Activated CD4-positive, alpha-beta T cell treated with anti-CD3 and anti-CD28 coated beads, Interleukin-2, amount 50 U/mL, for 1 hour (primary cell): ENCODE measurements at regions not wholly inside any gene's neighbourhood (a gene's known extent, or its start where the extent isn't known, plus 50 kb on each side); places are given as distances from the start of the nearest gene placed in this dataset.
"Not testable (repeated sequence)": the region's sequence is repeated elsewhere in the genome, so short reads cannot be mapped to it uniquely, and the experiment has no call there.

ENCODE experiments used
- DNase-seq: peaks from one replicate; pipeline ENCODE4 v3.0.0-alpha.2; 2020

DNA sequence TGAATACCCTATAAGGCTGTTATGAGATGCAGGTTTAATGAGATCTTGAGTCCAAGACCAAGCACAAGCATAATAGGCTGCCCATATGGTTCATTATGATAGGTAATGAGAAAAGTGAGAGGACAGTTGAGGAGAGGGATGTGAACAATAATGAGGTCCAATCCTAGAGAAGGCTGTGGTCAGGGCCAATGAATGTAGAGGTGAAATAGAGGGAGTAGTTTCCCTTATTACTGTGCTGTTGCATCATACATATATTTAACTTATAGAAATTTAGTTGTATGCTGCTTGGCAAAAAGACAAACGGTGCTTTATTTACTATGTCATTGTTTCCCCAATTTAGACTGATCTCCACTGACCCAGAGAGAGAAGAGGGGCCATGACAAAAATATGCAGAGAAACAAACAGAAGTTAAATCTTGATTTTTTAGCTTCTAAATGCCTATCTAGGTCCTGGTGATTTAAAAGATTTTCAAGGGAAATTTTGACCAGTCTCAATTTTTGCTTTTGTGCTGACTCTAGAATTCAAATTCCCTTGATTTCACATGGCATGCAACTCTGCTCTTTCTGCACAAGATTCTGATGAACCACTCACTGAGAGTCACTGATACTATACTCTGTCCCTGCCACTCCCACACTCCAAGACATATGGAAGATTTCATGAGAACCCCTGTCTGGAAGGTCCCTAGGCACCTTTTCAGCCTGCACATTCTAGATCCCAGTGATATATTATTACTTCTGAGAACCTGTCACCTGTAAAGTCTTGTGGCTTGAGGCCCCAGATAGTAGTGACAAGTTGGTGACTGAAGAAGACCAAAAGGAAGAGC lies 159.7 kb downstream of the VSIG4 start:
- DNase-seq: no peak

GRCh38 chrX:65878456-65878855 lies 161.4 kb downstream of the VSIG4 start:
- no peak for DNase-seq

DNA sequence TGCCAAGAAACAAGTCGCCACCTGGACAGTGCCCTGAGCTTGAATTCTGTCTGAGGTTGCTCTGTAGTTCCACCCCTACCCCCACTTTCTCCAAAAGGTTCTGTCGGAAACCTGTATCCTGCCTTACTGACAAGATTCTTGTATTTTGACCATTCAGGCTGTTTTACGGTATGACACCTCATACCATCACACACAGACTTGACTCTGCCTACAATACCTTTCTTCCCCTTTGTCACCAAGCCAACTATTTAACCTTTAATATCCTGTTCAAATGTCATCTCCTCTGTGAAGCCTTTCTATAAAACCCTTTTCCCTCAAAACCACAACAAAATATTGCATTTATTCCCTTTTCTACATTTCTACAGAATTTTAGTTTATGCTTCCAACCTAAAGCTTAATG lies 161.9 kb downstream of the VSIG4 start:
- no peak for DNase-seq

DNA sequence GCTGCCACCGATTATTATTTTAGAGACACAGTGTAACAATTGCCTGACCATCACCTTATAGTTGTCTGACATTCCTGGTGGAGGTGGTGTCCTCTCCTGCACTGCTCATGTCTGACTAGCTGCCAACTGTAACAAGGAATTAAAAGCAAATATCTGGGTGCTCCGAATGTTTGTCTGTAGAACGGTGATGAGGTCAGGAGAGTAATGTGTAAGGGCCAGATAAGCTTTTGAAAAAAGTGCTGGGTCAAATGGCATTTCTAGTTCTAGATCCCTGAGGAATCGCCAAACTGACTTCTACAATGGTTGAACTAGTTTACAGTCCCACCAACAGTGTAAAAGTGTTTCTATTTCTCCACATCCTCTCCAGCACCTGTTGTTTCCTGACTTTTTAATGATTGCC lies 164.3 kb downstream of the VSIG4 start:
- not testable (repeated sequence) for DNase-seq

- no peak for DNase-seq
Observed at GRCh38 chrX:65874765-65875164, 165.1 kb downstream of the VSIG4 start.

- DNase-seq: no peak
Observed at GRCh38 chrX:65874110-65874509, 165.8 kb downstream of the VSIG4 start.

GRCh38 chrX:65873385-65873784 lies 166.5 kb downstream of the VSIG4 start:
- DNase-seq: no peak

DNA sequence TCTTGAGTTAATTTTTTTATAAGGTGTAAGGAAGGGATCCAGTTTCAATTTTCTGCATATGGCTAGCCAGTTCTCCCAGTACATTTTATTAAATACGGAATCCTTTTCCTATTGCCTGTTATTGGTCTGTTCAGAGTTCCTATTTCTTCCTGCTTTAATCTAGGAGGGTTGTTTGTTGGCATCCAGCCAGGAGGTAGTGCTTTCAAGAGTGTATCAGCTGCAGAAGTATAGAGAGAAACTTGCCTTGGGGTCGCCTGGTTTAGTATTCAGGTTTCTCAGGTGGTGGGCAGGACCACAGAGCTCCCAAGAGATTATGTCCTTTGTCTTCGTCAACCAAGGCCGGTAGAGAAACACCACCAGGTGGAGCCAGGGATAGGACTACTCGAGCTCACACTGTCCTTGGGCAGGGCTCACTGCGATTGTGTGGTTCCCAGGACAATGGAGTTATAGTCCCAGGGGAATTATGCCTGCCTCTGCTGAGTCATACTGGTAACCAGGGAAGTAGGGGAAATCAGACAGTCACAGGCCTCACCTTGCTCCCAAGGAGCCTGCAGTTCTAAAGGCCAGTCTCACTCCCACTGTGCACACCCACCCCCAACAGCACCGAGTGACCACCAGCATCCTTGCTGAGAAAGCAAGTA lies 168.1 kb downstream of the VSIG4 start:
- DNase-seq: no peak

DNA sequence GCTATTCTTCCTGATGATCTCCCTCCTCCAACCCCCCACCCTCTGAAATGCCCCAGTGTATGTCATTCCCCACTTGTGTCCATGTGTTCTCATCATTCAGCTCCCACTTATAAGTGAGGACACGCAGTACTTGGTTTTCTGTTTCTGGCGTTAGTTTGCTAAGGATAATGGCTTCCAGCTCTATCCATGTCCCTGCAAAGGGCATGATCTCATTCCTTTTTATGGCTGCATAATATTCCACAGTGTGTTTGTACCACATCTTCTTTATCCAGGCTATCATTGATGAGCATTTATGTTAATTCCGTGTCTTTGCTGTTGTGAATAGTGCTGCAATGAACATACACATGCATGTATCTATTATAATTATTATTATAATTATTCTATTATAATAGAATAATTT lies 169.3 kb downstream of the VSIG4 start:
- DNase-seq: not testable (repeated sequence)

- no peak for DNase-seq
Observed at GRCh38 chrX:65866773-65867172, 173.1 kb downstream of the VSIG4 start.

GRCh38 chrX:65866146-65866545 lies 173.7 kb downstream of the VSIG4 start:
- DNase-seq: no peak

GRCh38 chrX:65862638-65863037 lies 177.2 kb downstream of the VSIG4 start:
- no peak for DNase-seq

GRCh38 chrX:65859299-65859698 lies 180.6 kb downstream of the VSIG4 start:
- no peak for DNase-seq

GRCh38 chrX:65854437-65854836 lies 185.4 kb downstream of the VSIG4 start:
- DNase-seq: not testable (repeated sequence)

DNA sequence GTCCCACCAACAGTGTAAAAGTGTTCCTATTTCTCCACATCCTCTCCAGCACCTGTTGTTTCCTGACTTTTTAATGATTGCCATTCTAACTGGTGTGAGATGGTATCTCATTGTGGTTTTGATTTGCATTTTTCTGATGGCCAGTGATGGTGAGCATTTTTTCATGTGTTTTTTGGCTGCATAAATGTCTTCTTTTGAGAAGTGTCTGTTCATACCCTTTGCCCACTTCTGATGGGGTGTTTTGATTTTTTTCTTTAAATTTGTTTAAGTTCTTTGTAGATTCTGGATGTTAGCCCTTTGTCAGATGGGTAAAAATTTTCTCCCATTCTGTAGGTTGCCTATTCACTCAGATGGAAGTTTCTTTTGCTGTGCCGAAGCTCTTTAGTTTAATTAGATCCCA lies 183.9 kb downstream of the MSN start:
- not testable (repeated sequence) for DNase-seq

- not testable (repeated sequence) for DNase-seq
Observed at GRCh38 chrX:65850821-65851220, 183.4 kb downstream of the MSN start.

DNA sequence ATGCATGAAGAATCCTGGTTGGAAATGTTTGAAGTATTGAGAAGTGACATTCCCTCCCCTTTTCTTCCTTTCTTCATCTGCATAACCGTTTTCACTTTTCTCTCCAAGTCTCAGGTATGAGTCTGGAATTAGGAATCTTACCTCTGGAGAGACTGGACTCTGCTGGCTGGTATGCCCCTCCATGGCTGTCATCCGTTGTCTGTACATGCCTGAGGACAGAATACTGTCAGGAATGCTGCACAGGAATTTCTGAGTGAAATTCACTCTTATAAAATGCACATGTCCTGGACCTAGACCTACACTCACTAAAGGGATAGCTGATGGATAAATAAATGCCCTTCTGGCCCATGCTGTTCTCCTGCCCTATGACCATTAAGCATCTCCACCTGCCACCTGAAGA lies 179.5 kb downstream of the MSN start:
- DNase-seq: no peak

DNA sequence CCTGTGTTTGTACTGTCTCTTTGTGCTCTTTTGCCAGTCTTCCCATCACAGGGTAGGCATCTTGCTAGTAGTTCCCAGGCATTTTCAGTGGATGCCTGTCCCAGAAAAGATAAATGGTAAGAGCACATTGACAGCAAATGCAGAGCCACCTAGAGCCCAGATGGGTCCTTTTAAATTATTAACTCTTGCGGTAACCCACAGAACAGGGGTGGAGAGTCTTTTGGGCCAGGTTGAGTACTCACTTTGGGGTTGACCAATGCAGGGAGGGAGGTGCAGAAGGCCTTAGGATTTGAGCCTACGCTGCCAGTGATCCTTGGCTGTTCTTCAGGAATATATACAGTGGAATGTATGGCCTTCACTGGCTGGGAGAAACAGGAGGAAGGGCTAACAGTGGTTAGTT lies 173.8 kb downstream of the MSN start:
- no peak for DNase-seq

DNA sequence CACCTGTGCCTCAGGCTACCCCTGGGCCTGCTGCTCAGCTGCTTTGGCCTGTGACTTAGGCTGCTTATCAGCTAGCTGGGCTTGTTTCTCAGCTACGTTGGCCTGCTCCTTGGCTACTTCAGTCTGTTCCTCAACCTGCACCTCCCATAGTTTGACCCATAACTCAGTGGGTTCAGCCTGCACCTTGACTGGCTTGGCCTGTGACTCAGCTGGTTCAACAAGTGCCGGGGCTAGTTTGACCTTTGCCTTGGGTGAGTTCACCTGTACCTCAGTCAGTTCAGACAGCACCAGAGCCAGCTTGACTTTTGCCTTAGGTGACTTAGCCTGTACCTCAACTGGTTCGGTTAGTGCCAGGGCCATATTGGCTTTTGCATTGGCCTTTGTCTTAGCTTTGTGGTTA lies 171.2 kb downstream of the MSN start:
- no peak for DNase-seq

- no peak for DNase-seq
Observed at GRCh38 chrX:65837875-65838549, 170.6 kb downstream of the MSN start.

GRCh38 chrX:65831268-65831667 lies 163.8 kb downstream of the MSN start:
- DNase-seq: no peak

DNA sequence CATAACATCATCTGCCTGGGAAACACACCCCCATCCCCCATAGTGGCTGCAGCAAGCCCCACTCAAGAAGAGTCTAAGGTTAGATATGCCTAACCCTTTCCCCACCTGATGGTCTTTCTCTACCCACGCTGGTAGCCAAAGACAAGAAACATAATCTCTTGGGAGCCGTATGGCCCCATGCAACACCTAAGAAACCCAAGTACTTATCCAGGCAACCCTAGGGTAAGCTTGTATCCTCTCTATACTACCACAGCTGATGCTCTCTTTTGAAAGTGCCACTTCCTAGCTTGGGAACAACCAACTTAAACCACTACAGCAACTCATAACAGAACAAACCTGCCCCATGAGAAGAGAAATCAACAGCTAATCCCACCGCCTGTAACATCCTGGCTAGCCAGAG lies 161.1 kb downstream of the MSN start:
- DNase-seq: no peak

DNA sequence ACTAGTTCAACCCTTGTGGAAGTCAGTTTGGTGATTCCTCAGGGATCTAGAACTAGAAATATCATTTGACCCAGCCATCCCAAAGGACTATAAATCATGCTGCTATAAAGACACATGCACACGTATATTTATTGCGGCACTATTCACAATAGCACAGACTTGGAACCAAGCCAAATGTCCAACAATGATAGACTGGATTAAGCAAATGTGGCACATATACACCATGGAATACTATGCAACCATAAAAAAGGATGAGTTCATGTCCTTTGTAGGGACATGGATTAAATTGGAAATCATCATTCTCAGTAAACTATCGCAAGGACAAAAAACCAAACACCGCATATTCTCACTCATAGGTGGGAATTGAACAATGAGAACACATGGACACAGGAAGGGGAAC lies 157.8 kb downstream of the MSN start:
- not testable (repeated sequence) for DNase-seq
